ENCODE measurements at regions not wholly inside any gene's neighbourhood (a gene's known extent, or its start where the extent isn't known, plus 50 kb on each side); places are given as distances from the start of the nearest gene placed in this dataset.

DNA sequence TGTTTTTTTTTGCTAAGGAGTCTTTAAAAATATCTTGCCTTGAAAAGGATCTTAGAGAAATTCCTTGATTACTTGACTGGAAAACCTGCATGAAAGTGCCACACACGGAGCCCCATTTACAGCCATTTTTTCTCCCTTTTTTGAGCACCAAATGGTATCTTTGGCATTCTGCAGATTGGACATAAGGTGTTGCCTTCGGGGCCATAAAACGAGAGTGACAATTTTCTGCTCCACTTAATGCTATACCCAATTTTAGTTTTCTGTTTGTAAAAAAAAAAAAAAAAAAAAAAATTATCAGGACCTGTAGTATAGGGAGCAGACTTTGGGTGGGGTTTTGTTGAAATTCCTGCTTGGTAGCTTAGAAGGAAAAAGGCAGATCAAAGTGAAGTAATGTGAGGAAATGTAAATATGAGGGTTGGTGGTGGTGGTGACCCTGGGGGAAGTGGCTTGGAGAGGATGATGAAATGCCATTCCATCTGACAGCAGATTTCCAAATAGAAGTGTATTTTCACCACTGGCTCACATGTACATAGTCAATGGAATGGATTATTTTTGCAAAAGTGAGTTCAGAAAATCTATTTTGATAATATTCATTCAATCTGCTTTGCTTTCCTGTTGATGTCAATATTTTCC is 212.1 kb upstream of the SOX4 start:
- no peak for DNase-seq (ENCODE audit: low read depth in 3 of 3)

- DNase-seq (ENCODE audit: low read depth in 3 of 3) = no peak
Observed at GRCh38 chr6:21382821-21383449, 210.6 kb upstream of the SOX4 start.

GRCh38 chr6:21383450-21384085 is 210.0 kb upstream of the SOX4 start:
- no peak for DNase-seq (ENCODE audit: low read depth in 3 of 3)

DNA sequence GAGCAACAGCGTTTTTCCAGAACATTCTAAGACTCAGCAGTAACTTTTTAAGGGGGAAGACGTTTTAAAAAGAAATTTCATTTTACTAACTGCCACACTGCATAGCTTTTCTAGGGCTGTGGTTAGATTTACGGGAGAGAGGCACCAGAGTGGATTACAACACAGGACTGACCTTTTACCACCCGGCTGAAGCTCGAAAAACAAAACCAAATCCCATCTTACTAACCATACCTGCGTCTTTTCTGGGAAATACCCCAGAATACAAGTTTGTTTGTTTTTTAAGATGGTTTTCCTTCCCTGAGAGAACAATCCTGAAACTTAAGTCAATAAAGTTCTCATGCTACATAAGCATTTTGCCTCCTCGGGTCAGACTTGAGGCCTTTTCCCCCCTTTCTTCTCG is 209.3 kb upstream of the SOX4 start:
- DNase-seq (ENCODE audit: low read depth in 3 of 3) = no peak

DNA sequence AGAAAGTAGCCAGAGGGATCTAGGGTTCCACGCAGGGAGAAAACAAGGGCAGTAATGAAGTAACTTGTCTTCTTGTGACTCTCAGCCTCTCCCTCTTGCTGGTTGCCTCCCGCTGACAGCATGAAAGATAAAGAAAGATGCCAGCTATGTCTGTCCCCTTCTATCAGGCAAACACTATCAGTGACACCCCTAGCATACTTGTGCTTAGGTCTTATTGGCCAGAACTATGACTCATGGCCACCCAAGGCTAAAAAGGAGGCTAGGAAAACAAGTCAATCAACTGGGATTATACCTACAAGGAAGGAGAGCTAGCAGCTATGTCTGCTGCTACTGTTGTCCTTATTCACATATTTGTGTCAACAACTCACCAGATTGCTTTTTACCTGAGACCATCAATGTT is 206.8 kb upstream of the SOX4 start:
- DNase-seq (ENCODE audit: low read depth in 3 of 3) = no peak

GRCh38 chr6:21390532-21391213 is 202.9 kb upstream of the SOX4 start:
- DNase-seq (ENCODE audit: low read depth in 3 of 3) = no peak

- DNase-seq (ENCODE audit: low read depth in 3 of 3) = no peak
Observed at GRCh38 chr6:21392177-21392576, 201.4 kb upstream of the SOX4 start.

DNA sequence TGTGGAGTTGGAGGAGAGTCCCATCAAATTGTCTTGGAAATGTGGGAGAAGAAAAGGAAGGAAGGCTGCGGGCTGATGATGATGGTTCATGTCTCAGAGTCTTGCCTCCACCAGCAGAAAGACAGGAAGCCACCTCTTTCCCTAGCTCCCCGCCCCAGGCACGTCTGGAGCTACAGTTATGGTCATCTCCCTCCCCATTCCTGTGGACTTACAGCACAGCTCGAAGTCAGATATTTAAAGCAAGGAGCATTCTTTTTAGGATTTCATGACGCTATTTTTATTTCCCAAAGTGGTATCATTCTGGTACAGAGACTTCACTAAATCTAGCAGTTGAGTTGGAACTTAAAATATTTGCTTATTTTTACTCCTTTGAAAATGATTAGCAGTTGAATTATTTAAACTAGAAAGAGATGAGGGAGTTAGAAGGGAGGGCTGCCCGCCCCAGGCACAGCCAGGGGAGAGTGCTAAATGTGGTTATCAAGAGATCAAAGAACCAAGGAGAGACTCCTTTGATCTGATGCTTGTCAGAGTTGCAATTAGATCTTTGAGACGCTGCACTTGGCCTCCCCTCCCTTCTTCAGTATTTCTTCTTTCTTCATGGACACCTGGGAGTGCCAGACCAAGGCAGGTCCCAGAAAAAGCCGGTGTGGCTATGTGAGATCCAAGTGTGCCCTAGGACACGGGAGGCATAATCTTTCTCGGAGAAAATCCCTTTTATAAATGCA is 199.9 kb upstream of the SOX4 start:
- DNase-seq (ENCODE audit: low read depth in 3 of 3) = no peak

- no peak for DNase-seq (ENCODE audit: low read depth in 3 of 3)
Observed at GRCh38 chr6:21395121-21395520, 198.4 kb upstream of the SOX4 start.

DNA sequence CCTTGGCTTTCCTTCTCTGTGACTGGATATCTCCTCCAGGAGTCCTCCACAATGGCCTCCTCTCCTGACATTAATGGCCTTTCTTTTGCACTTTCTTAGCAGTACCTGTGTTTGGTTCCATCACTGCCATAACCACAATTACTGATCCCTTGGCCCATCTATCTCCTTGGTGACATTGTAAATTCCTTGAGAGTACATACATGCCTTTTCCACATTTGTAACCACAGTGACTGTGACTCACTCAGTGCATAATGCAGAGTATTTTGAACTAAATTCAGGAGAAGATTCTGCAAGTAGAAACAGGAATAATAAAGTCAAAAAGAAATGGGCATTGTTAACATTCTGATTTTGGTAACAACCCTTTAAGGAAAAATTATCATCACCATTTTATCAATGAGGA is 197.2 kb upstream of the SOX4 start:
- DNase-seq (ENCODE audit: low read depth in 3 of 3) = no peak

DNA sequence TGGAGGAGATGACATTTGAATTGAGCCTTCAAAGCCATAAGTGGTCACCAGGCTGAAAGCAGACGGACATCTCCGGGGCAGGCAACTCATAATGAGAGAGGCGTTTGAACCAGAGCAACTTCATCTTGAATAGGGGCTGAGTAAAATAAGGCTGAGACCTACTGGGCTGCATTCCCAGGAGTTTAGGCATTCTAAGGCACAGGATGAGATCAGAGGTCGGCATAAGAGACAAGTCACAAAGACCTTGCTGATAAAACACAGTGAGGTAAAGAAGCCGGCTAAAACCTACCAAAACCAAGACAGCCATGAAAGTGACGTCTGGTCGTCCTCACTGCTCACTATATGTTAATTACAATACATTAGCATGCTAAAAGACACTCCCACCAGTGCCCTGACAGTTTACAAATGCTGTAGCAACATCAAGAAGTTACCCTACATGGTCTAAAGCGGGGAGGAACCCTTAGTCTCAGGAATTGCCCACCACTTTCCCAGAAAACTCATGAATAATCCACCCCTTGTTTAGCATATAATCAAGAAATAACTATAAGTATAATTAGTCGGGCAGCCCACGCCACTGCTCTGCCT is 194.7 kb upstream of the SOX4 start:
- no peak for DNase-seq (ENCODE audit: low read depth in 3 of 3)

DNA sequence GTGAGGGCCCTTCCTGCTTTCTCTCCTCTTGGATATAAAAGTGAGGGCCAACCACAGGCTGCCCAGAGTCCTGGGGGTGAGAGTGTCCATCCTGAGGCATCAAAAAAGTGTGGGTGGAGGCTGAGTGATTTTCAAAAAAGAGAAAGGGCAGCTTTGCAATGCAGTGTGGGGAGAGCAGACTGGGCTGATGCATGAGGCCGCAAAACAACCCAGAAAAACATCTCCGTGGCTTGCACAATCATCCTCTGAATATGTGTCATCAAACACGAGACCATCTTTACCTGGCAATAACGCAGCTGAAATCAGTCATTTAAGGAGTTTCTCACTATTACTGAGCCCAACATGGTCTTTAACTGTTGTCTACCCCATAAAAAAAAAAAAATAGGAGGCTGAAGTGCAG is 191.2 kb upstream of the SOX4 start:
- peak in 1 of 3 experiments; percentile 17 for DNase-seq (ENCODE audit: low read depth in 3 of 3)

DNA sequence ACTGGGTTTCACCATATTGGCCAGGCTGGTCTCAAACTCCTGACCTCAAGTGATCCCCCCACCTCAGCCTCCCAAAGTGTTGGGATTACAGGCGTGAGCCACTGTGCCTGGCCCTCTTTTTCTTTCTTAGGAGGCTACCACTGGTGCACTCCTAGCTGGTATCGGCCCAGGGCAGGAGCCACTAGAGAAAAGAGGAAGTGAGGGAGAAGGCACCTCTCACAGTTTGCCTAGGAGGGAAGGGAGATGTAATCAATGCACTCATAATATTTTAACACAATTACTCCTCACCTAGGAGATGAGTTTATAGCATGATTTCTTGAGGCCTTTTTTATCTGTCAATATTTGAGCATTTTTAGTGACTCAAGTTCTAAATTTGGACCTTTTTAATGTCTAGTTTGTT is 189.0 kb upstream of the SOX4 start:
- DNase-seq (ENCODE audit: low read depth in 3 of 3) = no peak

GRCh38 chr6:21406316-21406715 is 187.2 kb upstream of the SOX4 start:
- DNase-seq (ENCODE audit: low read depth in 3 of 3) = no peak

- no peak for DNase-seq (ENCODE audit: low read depth in 3 of 3)
Observed at GRCh38 chr6:21409231-21409630, 184.3 kb upstream of the SOX4 start.

DNA sequence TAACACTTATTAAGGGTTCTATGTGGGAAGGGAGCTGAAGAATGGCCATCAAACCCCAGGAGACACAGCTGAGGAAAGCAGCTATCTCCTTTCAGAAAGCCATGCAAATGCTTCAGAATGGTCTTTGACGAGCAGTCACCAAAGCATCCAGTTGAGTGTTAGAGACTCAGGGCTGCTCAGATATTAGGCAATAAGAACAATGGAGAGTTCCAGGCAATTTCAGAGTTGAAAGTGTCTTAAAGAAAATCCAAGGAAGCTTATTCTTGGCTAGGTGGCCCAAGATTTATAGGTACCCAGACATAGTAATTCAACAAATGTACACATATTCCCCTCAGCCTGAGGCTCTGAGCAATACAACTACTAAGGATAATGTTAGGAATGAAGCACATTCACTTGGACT is 180.1 kb upstream of the SOX4 start:
- DNase-seq (ENCODE audit: low read depth in 3 of 3) = no peak

- no peak for DNase-seq (ENCODE audit: low read depth in 3 of 3)
Observed at GRCh38 chr6:21414065-21414464, 179.5 kb upstream of the SOX4 start.

GRCh38 chr6:21420146-21420878 is 173.2 kb upstream of the SOX4 start:
- DNase-seq (ENCODE audit: low read depth in 3 of 3) = no peak

DNA sequence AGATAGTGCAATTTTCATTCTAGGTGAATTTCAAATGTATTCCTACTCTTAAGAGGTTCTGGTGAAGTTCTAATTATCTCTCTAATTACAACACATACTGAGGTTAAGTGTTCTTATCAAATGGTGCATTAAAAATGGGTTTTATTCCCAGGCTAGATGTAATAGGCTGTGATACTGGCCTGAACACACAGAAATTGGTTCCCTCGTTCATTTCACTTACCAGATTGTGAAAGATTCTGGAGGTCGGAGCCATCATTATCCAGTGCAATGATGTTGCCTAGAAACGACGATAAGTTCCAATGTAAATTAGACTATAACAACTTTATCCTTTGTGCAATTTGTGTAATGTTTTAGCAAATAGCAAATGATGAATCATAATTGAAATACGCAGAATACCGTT is 172.6 kb upstream of the SOX4 start:
- no peak for DNase-seq (ENCODE audit: low read depth in 3 of 3)

DNA sequence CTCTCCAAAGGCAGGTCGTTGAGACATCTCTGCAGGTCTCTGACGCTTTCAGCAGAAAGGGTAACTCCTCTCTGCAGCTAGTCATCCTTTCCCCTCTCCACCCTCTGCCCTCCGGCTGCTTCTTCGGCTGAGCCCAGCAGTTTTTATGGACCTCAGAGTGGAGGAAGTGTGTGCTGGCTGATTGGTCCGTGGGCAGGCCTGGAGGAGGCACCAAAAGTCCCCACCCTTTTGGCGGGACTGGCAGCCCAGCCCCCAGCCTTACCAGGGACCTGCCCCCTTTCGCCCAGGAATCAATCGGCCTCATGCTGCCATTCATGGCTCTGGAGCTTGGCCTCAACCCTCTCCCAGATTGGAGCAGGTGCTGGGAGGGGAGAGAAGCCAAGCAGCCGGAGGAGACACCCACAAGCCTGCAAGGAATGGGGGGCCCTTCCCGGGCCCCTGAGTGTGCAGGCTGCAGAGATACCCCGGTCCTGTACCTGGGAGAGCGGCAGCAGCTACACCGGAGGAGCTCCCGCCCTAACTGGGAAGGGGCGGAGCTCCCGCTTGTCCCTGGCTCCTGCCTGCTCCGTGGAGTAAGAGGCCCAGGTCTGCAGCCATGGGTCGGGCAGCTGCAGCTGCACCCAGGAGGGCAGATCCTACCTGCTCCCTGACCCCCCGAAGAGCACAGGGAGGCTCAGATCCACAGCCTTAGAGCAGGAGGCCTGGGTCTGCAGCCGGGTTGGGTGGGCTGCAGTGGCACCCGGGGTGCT is 170.3 kb upstream of the SOX4 start:
- DNase-seq (ENCODE audit: low read depth in 3 of 3) = no peak
